Testis (tissue), 2 donors: ENCODE measurements at regions not wholly inside any gene's neighbourhood (a gene's known extent, or its start where the extent isn't known, plus 50 kb on each side); places are given as distances from the start of the nearest gene placed in this dataset.

Source experiments
- DNase-seq: peaks from one replicate; pipeline ENCODE4 v3.0.0-alpha.2; 2019
- H3K27ac ChIP-seq, 2 donors: fragments of 200-600 bp; sonication (generic); one replicate each; pipeline ENCODE4 v1.5.1; 2019
- H3K27me3 ChIP-seq: fragments of 200-600 bp; sonication (generic); one replicate; pipeline ENCODE4 v1.5.1; 2019
- H3K36me3 ChIP-seq: fragments of 200-600 bp; sonication (generic); one replicate; pipeline ENCODE4 v1.5.1; 2017; ENCODE audit warnings: low read depth; ENCODE audit errors: missing control alignments
- H3K4me1 ChIP-seq: fragments of 200-600 bp; sonication (generic); one replicate; pipeline ENCODE4 v1.5.1; 2019
- H3K4me3 ChIP-seq, 2 donors: fragments of 200-600 bp; sonication (generic); one replicate each; pipeline ENCODE4 v1.5.1; 2017 to 2019
- H3K9me3 ChIP-seq: fragments of 200-600 bp; sonication (generic); one replicate; pipeline ENCODE4 v1.5.1; 2017
- POLR2A ChIP-seq: fragments of 450-650 bp; IDR thresholded peaks from one replicate; pipeline ENCODE4 v1.6.1; 2017; ENCODE audit warnings: antibody characterized with exemption, mild to moderate bottlenecking, moderate library complexity
- whole genome bisulfite sequencing, 2 donors: methylation state at CpG; one replicate each; pipeline ENCODE4 v1.1.5; 2018; 5-methylcytosine and 5-hydroxymethylcytosine counted together
- intact Hi-C: fragments of 100-400 bp; cut with DNase I; formaldehyde crosslinking; loops from one replicate; pipeline ENCODE4 v1.15.1; 2023; ENCODE audit warnings: low total_unique reads
- TF ChIP-seq, protein P1 (sequence below), 3 experiments: fragments of 450-650 bp in 2 of 3; fragments of 200-600 bp in 1 of 3; sonication (generic) in 1 of 3; IDR thresholded peaks; one replicate each; pipeline ENCODE4 v1.5.1; 2016 to 2019; ENCODE audit warnings: antibody characterized with exemption in 3 of 3, mild to moderate bottlenecking in 2 of 3, moderate library complexity in 1 of 3

GRCh38 chr13:86174622-86175021 lies 375.4 kb upstream of the SLITRK6 start:
- TF ChIP-seq POLR2A: no peak
- TF ChIP-seq, protein P1, sequence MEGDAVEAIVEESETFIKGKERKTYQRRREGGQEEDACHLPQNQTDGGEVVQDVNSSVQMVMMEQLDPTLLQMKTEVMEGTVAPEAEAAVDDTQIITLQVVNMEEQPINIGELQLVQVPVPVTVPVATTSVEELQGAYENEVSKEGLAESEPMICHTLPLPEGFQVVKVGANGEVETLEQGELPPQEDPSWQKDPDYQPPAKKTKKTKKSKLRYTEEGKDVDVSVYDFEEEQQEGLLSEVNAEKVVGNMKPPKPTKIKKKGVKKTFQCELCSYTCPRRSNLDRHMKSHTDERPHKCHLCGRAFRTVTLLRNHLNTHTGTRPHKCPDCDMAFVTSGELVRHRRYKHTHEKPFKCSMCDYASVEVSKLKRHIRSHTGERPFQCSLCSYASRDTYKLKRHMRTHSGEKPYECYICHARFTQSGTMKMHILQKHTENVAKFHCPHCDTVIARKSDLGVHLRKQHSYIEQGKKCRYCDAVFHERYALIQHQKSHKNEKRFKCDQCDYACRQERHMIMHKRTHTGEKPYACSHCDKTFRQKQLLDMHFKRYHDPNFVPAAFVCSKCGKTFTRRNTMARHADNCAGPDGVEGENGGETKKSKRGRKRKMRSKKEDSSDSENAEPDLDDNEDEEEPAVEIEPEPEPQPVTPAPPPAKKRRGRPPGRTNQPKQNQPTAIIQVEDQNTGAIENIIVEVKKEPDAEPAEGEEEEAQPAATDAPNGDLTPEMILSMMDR (IDR thresholded peaks at IDR 0.05): no peak
- no peak for DNase-seq
- intact Hi-C loops: no loop called here
- Histone ChIP-seq H3K27me3 (no peaks in the 10 kb centered on the region), H3K4me3 (no peak overlapping the region), H3K9me3 (no peaks in the 10 kb centered on the region), H3K36me3 (no peaks in the 10 kb centered on the region), H3K27ac (no peak overlapping the region), H3K4me1 (no peaks in the 10 kb centered on the region)
- 67 to 77% methylated on average over 2 of the region's 2 CpGs for WGBS, 2 donors

DNA sequence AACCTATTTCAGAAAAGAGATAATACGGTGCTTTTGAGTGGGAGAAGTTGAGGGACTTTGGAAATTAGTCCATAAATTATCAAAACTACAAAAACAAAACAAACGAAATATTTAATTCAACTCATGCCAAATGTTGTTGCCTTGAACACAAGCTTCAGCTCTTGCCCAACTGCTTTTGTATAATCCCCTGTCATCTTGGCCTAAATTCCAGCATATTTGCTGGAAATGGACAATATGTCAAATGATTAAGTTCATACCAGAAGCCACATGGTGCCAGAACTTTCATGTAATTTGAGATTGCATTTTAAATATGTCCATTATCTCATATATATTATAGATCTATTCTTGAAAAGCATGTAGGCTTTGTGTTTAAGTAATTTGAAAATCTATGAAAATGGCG lies 373.7 kb upstream of the SLITRK6 start:
- WGBS, 2 donors: 52 to 54% methylated on average over 3 of the region's 3 CpGs
- H3K4me1 ChIP-seq: no peaks in the 10 kb centered on the region
- intact Hi-C loops: no loop called here
- no peaks in the 10 kb centered on the region for H3K27me3 ChIP-seq
- no peak for DNase-seq
- no peaks in the 10 kb centered on the region for H3K36me3 ChIP-seq
- no peak overlapping the region for H3K27ac ChIP-seq
- H3K9me3 ChIP-seq: no peaks in the 10 kb centered on the region
- TF ChIP-seq POLR2A: no peak
- TF ChIP-seq, protein P1 (IDR thresholded peaks at IDR 0.05): no peak
- H3K4me3 ChIP-seq: no peak overlapping the region

GRCh38 chr13:86161257-86161656 lies 362.0 kb upstream of the SLITRK6 start:
- Histone ChIP-seq H3K9me3 (no peaks in the 10 kb centered on the region), H3K27ac (no peak overlapping the region), H3K4me3 (no peak overlapping the region), H3K27me3 (no peaks in the 10 kb centered on the region), H3K36me3 (no peaks in the 10 kb centered on the region), H3K4me1 (no peaks in the 10 kb centered on the region)
- intact Hi-C loops: no loop called here
- DNase-seq: no peak
- TF ChIP-seq POLR2A: no peak
- TF ChIP-seq, protein P1 (IDR thresholded peaks at IDR 0.05): no peak
- WGBS, 2 donors: 75 to 77% methylated on average over 1 of the region's 1 CpG

DNA sequence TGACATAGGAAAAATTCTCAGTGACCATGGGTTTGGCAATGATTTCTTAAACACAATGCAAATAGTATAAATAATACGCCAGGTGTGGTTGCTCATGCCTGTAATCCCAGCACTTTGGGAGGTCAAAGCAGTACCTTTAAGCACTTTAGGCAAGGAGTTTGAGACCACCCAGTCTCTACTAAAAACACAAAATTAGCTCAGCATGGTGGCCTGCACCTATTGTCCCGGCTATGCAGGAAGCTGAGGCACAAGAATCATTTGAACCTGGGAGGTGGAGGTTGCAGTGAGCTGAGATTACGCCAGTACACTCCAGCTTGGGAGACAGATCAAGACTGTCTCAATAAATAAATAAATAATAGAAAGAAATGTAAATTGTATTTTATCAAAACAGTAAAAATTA lies 356.5 kb upstream of the SLITRK6 start:
- Histone ChIP-seq H3K9me3 (no peaks in the 10 kb centered on the region), H3K27ac (no peak overlapping the region), H3K27me3 (no peaks in the 10 kb centered on the region), H3K4me3 (peak overlapping the region in 1 of 2 donors; percentile 17), H3K4me1 (no peaks in the 10 kb centered on the region), H3K36me3 (no peaks in the 10 kb centered on the region)
- intact Hi-C loops: no loop called here
- 61 to 83% methylated on average over 3 of the region's 3 CpGs for WGBS, 2 donors
- TF ChIP-seq POLR2A: no peak
- TF ChIP-seq, protein P1 (IDR thresholded peaks at IDR 0.05): no peak
- no peak for DNase-seq

DNA sequence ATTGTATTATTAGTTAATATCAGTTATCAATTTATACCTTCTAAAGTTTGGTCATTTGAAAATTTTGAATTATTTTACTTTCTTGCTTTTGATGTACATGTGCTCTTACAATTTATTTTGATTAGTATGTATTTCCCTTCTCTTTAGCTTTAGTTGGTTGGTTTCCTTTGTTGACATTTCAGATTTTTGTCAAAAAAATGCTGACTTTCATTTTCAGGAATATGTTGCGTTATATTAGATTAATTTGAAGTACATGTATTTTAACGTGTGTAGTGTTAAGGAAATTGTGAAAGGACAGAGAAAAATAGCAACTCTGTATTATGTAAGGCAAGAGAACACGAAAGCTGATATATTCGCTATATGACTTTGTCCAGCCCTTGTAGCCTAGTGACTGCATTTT lies 342.9 kb upstream of the SLITRK6 start:
- DNase-seq: no peak
- no peaks in the 10 kb centered on the region for H3K27me3 ChIP-seq
- H3K9me3 ChIP-seq: no peaks in the 10 kb centered on the region
- intact Hi-C loops: no loop called here
- no peak overlapping the region for H3K4me3 ChIP-seq
- H3K4me1 ChIP-seq: no peaks in the 10 kb centered on the region
- no peak overlapping the region for H3K27ac ChIP-seq
- no peak for TF ChIP-seq POLR2A
- TF ChIP-seq, protein P1 (IDR thresholded peaks at IDR 0.05): no peak
- WGBS, 2 donors: 86 to 90% methylated on average over 4 of the region's 4 CpGs
- H3K36me3 ChIP-seq: no peaks in the 10 kb centered on the region
